Astrocyte (in vitro differentiated cells and primary cell): ENCODE measurements at regions not wholly inside any gene's neighbourhood (a gene's known extent, or its start where the extent isn't known, plus 50 kb on each side); places are given as distances from the start of the nearest gene placed in this dataset.

Experiments
- CTCF ChIP-seq: IDR thresholded peaks from 2 replicates; pipeline ENCODE4 v1.5.1; 2011; ENCODE audit warnings: low read depth, mild to moderate bottlenecking, inconsistent platforms, low read length, moderate library complexity; ENCODE audit not compliant: insufficient read depth
- EZH2 ChIP-seq: IDR thresholded peaks from 2 replicates; pipeline ENCODE4 v1.6.1; 2012; ENCODE audit warnings: mild to moderate bottlenecking, low read length, inconsistent platforms; ENCODE audit not compliant: insufficient read depth

DNA sequence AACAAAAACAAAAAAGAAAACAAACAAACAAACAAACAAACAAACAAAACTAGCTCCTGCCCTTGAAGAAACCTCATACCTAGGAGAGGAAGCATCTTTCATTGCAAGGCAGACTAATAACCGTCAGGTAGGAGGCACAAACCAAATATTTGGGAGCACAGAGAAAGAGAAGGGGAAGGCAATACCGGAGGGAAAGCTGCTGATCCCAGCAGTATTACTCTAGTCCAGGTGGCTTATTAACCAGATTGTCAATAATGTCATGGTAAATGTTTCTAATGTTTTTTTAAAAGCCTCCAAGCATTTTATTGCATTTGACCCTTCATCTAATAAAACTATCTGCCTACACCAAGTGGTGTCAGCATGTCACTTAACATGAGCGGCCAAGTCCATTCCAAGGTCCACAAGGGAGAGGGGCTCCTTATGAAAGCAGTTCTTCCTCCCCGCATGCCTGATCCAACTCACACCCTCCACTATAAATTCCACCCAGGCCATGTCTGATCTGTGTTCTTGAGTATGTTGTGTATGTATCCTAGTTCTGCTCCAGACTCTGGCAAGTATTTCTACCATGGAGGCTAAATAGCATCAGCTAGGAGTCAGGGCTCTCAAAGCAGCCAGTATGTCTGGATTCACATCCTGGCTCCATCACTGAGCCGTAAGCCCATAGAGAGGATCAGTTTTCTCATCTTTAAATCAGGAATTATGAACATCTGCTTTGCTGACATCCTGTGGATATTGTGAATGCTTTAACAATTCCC, 208.1 kb upstream of the TENM4 start:
- TF ChIP-seq CTCF (no peak), EZH2 (no peak)
